Breast epithelium (tissue), 3 donors: ENCODE measurements at regions not wholly inside any gene's neighbourhood (a gene's known extent, or its start where the extent isn't known, plus 50 kb on each side); places are given as distances from the start of the nearest gene placed in this dataset.

Experiments
- CTCF ChIP-seq, 3 donors: fragments of 450-650 bp; IDR thresholded peaks; one replicate each; pipeline ENCODE4 v1.5.1; 2016 to 2017; ENCODE audit warnings: antibody characterized with exemption in 3 of 3, mild to moderate bottlenecking in 3 of 3, moderate library complexity in 3 of 3
- POLR2AphosphoS5 ChIP-seq, 3 donors: sonication (generic); formaldehyde crosslinking; IDR thresholded peaks; one replicate each; pipeline ENCODE4 v1.6.1; 2017; ENCODE audit warnings: antibody characterized with exemption in 3 of 3

- TF ChIP-seq CTCF (IDR thresholded peaks at IDR 0.05): no peak
- TF ChIP-seq POLR2AphosphoS5 (IDR thresholded peaks at IDR 0.05): no peak
Observed at GRCh38 chr9:134590240-134591081, 51.1 kb upstream of the COL5A1 start.
